GM12875 (cell line): ENCODE measurements at regions not wholly inside any gene's neighbourhood (a gene's known extent, or its start where the extent isn't known, plus 50 kb on each side); places are given as distances from the start of the nearest gene placed in this dataset.

Source experiments
- H3K4me3 ChIP-seq: one replicate; pipeline ENCODE4 v1.5.1; 2011; ENCODE audit warnings: low read depth, low read length, control low read depth
- TF ChIP-seq, protein P1 (sequence below): IDR thresholded peaks from 2 replicates; pipeline ENCODE4 v1.5.1; 2011; ENCODE audit warnings: low read depth, mild to moderate bottlenecking, control low read depth, inconsistent platforms, low read length, moderate library complexity, borderline replicate concordance; ENCODE audit not compliant: insufficient read depth

DNA sequence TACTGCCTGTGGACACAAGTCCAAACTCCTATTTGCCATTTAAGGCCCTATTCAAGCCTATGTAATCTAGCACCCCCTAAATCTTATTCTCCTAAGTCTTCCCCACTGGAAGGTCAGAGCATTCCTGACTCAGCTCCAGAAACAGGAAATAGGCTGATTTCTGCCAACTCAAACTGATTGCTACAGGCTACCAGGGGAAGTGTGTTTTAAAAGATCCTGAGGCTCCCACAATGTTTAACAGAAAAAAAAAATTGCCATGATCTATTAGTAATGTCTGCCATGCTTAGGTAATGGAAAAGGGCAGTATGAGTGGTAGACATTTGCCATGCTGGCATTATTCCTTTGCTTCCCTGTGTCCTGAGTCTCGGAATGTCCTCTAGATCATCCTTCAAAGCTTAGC, 65.8 kb upstream of the BRINP1 start:
- no peak overlapping the region for H3K4me3 ChIP-seq
- TF ChIP-seq, protein P1, sequence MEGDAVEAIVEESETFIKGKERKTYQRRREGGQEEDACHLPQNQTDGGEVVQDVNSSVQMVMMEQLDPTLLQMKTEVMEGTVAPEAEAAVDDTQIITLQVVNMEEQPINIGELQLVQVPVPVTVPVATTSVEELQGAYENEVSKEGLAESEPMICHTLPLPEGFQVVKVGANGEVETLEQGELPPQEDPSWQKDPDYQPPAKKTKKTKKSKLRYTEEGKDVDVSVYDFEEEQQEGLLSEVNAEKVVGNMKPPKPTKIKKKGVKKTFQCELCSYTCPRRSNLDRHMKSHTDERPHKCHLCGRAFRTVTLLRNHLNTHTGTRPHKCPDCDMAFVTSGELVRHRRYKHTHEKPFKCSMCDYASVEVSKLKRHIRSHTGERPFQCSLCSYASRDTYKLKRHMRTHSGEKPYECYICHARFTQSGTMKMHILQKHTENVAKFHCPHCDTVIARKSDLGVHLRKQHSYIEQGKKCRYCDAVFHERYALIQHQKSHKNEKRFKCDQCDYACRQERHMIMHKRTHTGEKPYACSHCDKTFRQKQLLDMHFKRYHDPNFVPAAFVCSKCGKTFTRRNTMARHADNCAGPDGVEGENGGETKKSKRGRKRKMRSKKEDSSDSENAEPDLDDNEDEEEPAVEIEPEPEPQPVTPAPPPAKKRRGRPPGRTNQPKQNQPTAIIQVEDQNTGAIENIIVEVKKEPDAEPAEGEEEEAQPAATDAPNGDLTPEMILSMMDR, result no peak

DNA sequence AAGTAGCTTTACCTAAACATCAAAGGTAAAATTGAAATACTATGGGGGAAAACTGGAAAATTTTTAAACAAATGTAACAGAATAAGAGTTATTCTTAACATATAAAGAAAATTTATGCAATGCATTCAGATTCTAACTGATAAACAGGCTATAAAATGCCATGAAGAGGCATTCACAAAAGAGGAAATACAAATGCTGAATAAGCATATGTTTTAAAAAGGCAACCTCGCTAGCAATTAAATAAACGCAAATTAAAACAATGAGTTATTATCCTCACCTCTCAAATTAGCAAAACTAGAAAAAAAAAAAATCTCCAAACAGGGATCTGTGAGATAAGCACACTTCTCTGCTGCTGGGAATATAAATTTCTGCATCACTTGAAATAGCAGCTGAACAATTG, 63.2 kb upstream of the BRINP1 start:
- H3K4me3 ChIP-seq, result no peak overlapping the region
- TF ChIP-seq, protein P1, result no peak

DNA sequence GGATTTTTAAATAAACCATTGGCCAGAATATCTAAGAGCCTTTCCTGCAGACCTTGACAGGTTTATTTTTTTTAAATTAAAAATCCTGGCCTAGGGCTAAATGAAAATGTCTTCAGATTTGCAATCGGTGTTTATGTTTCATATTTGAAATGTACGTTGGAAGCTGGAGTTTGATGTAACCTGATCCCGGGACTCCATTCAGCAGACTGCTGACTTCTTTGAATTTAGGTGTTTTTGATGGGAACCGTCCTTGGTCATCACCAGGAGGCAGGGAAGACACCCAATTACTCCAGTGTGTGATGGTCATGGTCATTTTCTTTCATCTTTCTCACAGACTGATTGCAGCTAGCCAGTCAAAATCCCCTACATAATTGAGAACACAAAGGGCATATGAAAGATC, 60.1 kb upstream of the BRINP1 start:
- H3K4me3 ChIP-seq, result no peak overlapping the region
- TF ChIP-seq, protein P1, result no peak

DNA sequence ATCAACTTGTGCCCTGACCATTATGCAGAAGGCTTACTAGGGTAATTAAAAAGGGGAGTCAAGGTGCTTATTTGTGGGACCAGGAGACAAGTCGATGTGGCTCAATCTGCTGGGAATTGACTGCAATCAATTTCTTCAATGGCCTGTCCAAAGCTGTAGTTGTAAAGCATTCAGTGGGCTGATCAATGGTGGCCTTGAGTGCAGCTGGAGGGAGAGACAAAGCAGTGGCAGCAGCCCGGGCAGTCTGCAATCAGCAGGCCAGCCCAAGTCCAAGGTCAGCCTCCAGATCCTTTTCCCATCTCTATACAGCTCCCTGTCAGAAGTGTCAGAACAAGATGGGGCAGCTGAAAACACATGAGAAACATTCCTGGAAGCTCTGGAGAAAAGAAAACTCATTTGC, 51.0 kb upstream of the BRINP1 start:
- TF ChIP-seq, protein P1, result no peak
- no peak overlapping the region for H3K4me3 ChIP-seq
